Thyroid gland (tissue), 4 donors: ENCODE measurements at regions not wholly inside any gene's neighbourhood (a gene's known extent, or its start where the extent isn't known, plus 50 kb on each side); places are given as distances from the start of the nearest gene placed in this dataset.

Source experiments
- POLR2A ChIP-seq, 2 donors: fragments of 450-650 bp; IDR thresholded peaks; one replicate each; pipeline ENCODE4 v1.6.1; 2017; ENCODE audit warnings: antibody characterized with exemption in 2 of 2, mild to moderate bottlenecking in 2 of 2, moderate library complexity in 1 of 2
- TF ChIP-seq, protein P1 (sequence below), 6 experiments: fragments of 200-600 bp in 3 of 6; fragments of 450-650 bp in 3 of 6; sonication (generic) in 3 of 6; IDR thresholded peaks; one replicate each; pipeline ENCODE4 v1.5.1; 2016 to 2019; ENCODE audit warnings: antibody characterized with exemption in 6 of 6, mild to moderate bottlenecking in 2 of 6, inconsistent platforms in 1 of 6, moderate library complexity in 1 of 6

DNA sequence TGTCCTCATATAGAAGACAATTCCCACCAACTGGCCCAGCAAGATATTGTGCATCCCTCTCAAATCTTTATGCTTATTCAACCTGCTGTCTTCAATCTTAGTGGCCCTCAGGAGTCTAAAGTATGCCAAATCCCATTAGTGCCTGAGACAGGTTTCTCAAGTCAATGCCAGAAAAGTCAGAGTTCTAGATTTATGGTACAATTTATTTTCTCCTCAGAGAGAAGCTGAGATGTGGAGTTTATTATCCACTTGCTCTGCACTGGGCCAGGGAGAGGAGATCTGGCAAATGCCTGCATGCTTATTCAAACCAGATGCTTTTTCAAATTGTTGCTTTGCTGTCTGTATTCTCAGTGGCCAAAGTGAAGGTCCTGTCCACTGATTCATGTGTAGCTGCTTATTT, 825.2 kb downstream of the METTL4 start:
- TF ChIP-seq, protein P1, sequence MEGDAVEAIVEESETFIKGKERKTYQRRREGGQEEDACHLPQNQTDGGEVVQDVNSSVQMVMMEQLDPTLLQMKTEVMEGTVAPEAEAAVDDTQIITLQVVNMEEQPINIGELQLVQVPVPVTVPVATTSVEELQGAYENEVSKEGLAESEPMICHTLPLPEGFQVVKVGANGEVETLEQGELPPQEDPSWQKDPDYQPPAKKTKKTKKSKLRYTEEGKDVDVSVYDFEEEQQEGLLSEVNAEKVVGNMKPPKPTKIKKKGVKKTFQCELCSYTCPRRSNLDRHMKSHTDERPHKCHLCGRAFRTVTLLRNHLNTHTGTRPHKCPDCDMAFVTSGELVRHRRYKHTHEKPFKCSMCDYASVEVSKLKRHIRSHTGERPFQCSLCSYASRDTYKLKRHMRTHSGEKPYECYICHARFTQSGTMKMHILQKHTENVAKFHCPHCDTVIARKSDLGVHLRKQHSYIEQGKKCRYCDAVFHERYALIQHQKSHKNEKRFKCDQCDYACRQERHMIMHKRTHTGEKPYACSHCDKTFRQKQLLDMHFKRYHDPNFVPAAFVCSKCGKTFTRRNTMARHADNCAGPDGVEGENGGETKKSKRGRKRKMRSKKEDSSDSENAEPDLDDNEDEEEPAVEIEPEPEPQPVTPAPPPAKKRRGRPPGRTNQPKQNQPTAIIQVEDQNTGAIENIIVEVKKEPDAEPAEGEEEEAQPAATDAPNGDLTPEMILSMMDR (IDR thresholded peaks at IDR 0.05): no peak
- no peak for TF ChIP-seq POLR2A (IDR thresholded peaks at IDR 0.05)
